ENCODE measurements at regions not wholly inside any gene's neighbourhood (a gene's known extent, or its start where the extent isn't known, plus 50 kb on each side); places are given as distances from the start of the nearest gene placed in this dataset.

DNA sequence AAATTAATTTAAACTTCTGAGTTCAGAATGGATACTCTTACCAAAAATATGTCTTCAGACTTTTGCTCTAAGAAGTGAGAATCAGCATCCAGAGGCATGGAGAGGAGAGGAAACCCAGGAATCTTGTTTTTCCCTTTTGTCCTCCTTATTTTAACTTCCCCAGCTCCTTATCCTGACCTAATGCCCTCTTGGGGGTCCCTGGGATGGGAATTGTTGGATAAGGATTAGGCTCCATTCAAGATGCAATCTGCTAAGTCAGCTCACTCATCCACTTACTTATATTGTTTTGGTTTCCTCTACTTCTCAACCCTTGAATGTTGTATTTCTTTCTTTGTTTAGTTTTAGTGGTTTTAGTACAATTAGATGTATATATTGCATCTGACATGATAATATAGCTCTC is 208.4 kb upstream of the PCDH7 start:
- no peaks in the 10 kb centered on the region for H3K36me3 ChIP-seq (replicated peaks in 1 of 2)
- H3K27me3 ChIP-seq = no peaks in the 10 kb centered on the region
- intact Hi-C loops (cut with DNase I) = no loop called here
- H3K4me1 ChIP-seq (replicated peaks in 1 of 2) = no peaks in the 10 kb centered on the region
- no peak for DNase-seq
- no peak overlapping the region for H3K27ac ChIP-seq
- no peak overlapping the region for H3K4me3 ChIP-seq
- no peaks in the 10 kb centered on the region for H3K9me3 ChIP-seq (replicated peaks in 1 of 3)
- no peak for TF ChIP-seq POLR2A (IDR thresholded peaks at IDR 0.05)
- TF ChIP-seq, protein P1, sequence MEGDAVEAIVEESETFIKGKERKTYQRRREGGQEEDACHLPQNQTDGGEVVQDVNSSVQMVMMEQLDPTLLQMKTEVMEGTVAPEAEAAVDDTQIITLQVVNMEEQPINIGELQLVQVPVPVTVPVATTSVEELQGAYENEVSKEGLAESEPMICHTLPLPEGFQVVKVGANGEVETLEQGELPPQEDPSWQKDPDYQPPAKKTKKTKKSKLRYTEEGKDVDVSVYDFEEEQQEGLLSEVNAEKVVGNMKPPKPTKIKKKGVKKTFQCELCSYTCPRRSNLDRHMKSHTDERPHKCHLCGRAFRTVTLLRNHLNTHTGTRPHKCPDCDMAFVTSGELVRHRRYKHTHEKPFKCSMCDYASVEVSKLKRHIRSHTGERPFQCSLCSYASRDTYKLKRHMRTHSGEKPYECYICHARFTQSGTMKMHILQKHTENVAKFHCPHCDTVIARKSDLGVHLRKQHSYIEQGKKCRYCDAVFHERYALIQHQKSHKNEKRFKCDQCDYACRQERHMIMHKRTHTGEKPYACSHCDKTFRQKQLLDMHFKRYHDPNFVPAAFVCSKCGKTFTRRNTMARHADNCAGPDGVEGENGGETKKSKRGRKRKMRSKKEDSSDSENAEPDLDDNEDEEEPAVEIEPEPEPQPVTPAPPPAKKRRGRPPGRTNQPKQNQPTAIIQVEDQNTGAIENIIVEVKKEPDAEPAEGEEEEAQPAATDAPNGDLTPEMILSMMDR (IDR thresholded peaks at IDR 0.05) = no peak

DNA sequence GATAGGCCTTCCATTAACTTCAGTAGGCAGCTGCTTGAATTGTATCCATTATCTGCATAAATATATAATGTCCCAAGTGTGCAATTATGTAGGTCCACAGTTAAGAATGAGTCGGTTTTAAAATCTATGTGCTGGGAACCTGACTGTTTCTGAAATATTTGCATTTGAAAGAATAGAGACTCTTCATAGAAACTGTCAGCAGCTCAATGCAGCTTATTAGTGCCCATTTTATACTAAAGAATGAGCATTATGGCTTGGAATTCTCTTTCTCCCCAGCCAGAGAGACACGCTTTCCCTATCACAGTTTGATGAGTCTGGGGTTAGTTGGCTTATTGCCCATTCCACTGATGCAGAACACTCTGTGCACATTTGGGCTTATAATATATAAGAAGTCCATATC is 202.0 kb upstream of the PCDH7 start:
- Histone ChIP-seq H3K4me1 (replicated peaks in 1 of 2) (no peaks in the 10 kb centered on the region), H3K4me3 (no peak overlapping the region), H3K27ac (no peak overlapping the region), H3K27me3 (no peaks in the 10 kb centered on the region), H3K9me3 (replicated peaks in 1 of 3) (no peaks in the 10 kb centered on the region), H3K36me3 (replicated peaks in 1 of 2) (no peaks in the 10 kb centered on the region)
- TF ChIP-seq, protein P1 (IDR thresholded peaks at IDR 0.05) = no peak
- TF ChIP-seq POLR2A (IDR thresholded peaks at IDR 0.05) = no peak
- intact Hi-C loops (cut with DNase I) = no loop called here
- WGBS, 4 donors = 21 to 50% (median 34%) methylated on average over 2 of the region's 2 CpGs
- no peak for DNase-seq

DNA sequence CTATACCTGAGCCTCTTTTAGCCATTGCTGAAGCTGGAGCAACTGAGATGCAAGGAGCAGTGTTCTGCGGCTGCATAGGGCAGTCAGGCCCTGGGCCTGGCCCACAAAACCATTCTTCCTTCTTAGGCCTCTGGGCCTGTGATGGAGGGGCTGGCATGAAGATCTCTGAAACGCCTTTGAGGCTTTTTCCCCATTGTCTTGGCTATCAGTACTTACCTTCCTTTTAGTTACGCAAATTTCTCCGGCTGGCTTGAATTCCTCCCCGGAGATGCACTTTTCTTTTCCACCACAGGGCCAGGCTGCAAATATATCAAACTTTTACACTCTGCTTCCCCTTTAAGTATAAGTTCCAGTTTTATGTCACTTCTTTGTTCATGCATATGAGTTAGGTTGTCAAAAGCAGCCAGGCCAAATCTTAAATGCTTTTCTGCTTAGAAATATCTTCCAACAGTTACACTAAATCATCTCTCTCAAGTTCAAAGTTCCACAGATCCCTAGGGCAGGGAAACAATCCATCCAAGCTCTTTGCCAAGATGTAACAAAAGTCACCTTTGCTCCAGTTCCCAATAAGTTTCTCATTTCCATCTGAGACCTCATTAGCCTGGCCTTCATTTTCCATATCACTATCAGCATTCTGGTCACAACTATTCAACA is 194.4 kb upstream of the PCDH7 start:
- Histone ChIP-seq H3K27me3 (no peaks in the 10 kb centered on the region), H3K4me3 (no peak overlapping the region), H3K36me3 (replicated peaks in 1 of 2) (no peaks in the 10 kb centered on the region), H3K9me3 (replicated peaks in 1 of 3) (no peaks in the 10 kb centered on the region), H3K4me1 (replicated peaks in 1 of 2) (no peaks in the 10 kb centered on the region), H3K27ac (no peak overlapping the region)
- TF ChIP-seq POLR2A (IDR thresholded peaks at IDR 0.05) = no peak
- TF ChIP-seq, protein P1 (IDR thresholded peaks at IDR 0.05) = no peak
- DNase-seq = no peak
- 69 to 80% (median 76%) methylated on average over 5 of the region's 5 CpGs for WGBS, 4 donors
- intact Hi-C loops (cut with DNase I) = no loop called here

DNA sequence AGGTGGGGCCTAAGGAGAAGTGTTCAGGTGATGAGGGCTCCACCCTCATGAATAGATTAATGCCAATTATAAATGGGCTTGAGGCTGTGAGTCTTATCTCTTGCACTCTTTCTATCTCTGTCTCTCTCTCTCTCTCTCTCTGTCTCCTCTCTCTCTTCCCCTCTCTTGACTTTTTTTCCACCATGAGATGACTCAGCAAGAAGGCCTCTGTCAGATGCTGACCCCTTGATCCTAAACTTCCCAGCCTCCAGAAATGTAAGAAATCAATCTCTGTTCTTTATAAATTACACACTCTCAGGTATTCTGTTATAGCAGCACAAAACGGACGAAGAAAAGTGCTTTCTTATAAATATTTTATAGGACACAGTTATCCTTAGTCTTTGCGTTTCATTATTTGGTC is 184.9 kb upstream of the PCDH7 start:
- intact Hi-C loops (cut with DNase I) = no loop called here
- H3K9me3 ChIP-seq (replicated peaks in 1 of 3) = no peaks in the 10 kb centered on the region
- H3K4me1 ChIP-seq (replicated peaks in 1 of 2) = no peaks in the 10 kb centered on the region
- TF ChIP-seq, protein P1 (IDR thresholded peaks at IDR 0.05) = no peak
- no peaks in the 10 kb centered on the region for H3K27me3 ChIP-seq
- DNase-seq = no peak
- no peak overlapping the region for H3K27ac ChIP-seq
- no peak overlapping the region for H3K4me3 ChIP-seq
- no peaks in the 10 kb centered on the region for H3K36me3 ChIP-seq (replicated peaks in 1 of 2)
- 79 to 95% (median 85%) methylated on average over 3 of the region's 3 CpGs for WGBS, 4 donors

All from adrenal gland (tissue), 9 donors.